ENCODE measurements at regions not wholly inside any gene's neighbourhood (a gene's known extent, or its start where the extent isn't known, plus 50 kb on each side); places are given as distances from the start of the nearest gene placed in this dataset.

DNA sequence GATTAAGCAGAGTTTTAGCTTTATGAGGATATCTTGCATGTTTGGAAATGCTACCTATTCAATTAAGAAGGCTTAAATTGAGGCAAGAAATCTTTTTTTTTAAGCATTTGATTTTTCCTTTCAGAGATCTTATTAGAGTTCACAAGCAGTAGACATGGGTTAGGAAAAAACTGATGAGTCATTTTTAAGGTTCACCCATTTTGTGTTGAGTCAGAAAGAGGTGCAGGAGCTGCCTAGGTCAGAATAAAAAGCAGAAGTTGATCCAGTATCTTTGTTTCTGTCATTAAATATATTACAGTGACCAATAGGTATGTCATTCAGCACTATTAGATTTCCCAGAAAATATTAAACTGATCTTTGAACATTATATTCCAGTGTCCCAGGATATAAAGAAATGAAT is 306.8 kb downstream of the LMBRD1 start:
- no peak for DNase-seq (ENCODE audit: low read depth, low spot score)
- H3K36me3 ChIP-seq (ENCODE audit: control insufficient read depth, insufficient read depth, low read length) = no peaks in the 10 kb centered on the region
- ChIA-PET POLR2A (no interaction called here), CTCF (no interaction called here)
- no peaks in the 10 kb centered on the region; the same call in 1 of the 2 replicates for H3K9me3 ChIP-seq (ENCODE audit: control insufficient read depth, insufficient read depth, low read depth, low read length)
- H3K4me3 ChIP-seq (ENCODE audit: low read depth in 2 of 2, low read length in 2 of 2) = no peak overlapping the region
- in situ Hi-C loops (cut with HindIII; ENCODE audit: low pct_unique_long_range_greater_than_20kb, low sequenced_read_pairs) (no loop called here), intact Hi-C loops (cut with micrococcal nuclease; ENCODE audit: unreplicated experiment) (no loop called here)
- no peak overlapping the region for H3K27ac ChIP-seq (ENCODE audit: low read length)
- ATAC-seq = no peak
- BruUV-seq (replicated peaks) = no TSS peak
- TF ChIP-seq TCF7L2 (IDR thresholded peaks at IDR 0.05; ENCODE audit: low read depth, low read length) (no peak), POLR2AphosphoS5 (IDR thresholded peaks at IDR 0.05; ENCODE audit: low read depth, low read length) (no peak), SIN3A (IDR thresholded peaks at IDR 0.05; ENCODE audit: borderline replicate concordance, insufficient read depth, low read depth, low read length) (no peak)
- TF ChIP-seq, protein P1, sequence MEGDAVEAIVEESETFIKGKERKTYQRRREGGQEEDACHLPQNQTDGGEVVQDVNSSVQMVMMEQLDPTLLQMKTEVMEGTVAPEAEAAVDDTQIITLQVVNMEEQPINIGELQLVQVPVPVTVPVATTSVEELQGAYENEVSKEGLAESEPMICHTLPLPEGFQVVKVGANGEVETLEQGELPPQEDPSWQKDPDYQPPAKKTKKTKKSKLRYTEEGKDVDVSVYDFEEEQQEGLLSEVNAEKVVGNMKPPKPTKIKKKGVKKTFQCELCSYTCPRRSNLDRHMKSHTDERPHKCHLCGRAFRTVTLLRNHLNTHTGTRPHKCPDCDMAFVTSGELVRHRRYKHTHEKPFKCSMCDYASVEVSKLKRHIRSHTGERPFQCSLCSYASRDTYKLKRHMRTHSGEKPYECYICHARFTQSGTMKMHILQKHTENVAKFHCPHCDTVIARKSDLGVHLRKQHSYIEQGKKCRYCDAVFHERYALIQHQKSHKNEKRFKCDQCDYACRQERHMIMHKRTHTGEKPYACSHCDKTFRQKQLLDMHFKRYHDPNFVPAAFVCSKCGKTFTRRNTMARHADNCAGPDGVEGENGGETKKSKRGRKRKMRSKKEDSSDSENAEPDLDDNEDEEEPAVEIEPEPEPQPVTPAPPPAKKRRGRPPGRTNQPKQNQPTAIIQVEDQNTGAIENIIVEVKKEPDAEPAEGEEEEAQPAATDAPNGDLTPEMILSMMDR (IDR thresholded peaks at IDR 0.05) = no peak
- TF ChIP-seq, protein P2, sequence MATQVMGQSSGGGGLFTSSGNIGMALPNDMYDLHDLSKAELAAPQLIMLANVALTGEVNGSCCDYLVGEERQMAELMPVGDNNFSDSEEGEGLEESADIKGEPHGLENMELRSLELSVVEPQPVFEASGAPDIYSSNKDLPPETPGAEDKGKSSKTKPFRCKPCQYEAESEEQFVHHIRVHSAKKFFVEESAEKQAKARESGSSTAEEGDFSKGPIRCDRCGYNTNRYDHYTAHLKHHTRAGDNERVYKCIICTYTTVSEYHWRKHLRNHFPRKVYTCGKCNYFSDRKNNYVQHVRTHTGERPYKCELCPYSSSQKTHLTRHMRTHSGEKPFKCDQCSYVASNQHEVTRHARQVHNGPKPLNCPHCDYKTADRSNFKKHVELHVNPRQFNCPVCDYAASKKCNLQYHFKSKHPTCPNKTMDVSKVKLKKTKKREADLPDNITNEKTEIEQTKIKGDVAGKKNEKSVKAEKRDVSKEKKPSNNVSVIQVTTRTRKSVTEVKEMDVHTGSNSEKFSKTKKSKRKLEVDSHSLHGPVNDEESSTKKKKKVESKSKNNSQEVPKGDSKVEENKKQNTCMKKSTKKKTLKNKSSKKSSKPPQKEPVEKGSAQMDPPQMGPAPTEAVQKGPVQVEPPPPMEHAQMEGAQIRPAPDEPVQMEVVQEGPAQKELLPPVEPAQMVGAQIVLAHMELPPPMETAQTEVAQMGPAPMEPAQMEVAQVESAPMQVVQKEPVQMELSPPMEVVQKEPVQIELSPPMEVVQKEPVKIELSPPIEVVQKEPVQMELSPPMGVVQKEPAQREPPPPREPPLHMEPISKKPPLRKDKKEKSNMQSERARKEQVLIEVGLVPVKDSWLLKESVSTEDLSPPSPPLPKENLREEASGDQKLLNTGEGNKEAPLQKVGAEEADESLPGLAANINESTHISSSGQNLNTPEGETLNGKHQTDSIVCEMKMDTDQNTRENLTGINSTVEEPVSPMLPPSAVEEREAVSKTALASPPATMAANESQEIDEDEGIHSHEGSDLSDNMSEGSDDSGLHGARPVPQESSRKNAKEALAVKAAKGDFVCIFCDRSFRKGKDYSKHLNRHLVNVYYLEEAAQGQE (IDR thresholded peaks at IDR 0.05; ENCODE audit: insufficient read depth in 1 of 2, low read depth in 2 of 2, low read length in 1 of 2) = no peak
- H3K27me3 ChIP-seq (ENCODE audit: control insufficient read depth, insufficient read depth, low read length) = no peaks in the 10 kb centered on the region
- no peaks in the 10 kb centered on the region for H3K4me1 ChIP-seq (ENCODE audit: control insufficient read depth, insufficient read depth, low read length)

DNA sequence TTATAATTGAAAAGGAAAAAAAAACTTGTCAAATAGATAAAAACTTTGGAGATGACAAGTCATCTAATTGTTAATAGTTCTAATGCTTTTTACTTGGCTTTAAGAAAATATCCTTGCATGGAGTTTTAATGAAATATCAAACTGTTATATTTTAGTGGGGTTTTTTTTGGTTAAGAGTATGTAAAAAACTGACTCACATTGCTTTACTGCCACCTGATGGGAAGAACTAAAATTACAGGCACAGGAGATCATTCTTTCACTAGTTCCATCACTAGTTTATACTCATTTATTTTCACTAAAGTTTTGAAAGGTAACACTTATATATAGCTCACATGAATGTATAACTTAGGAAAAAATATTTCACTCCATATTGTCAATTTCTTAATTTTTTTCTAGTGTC is 309.1 kb downstream of the LMBRD1 start:
- Histone ChIP-seq H3K9me3 (ENCODE audit: control insufficient read depth, insufficient read depth, low read depth, low read length) (no peaks in the 10 kb centered on the region; the same call in 1 of the 2 replicates), H3K4me1 (ENCODE audit: control insufficient read depth, insufficient read depth, low read length) (no peaks in the 10 kb centered on the region), H3K4me3 (ENCODE audit: low read depth in 2 of 2, low read length in 2 of 2) (no peak overlapping the region), H3K27me3 (ENCODE audit: control insufficient read depth, insufficient read depth, low read length) (no peaks in the 10 kb centered on the region), H3K36me3 (ENCODE audit: control insufficient read depth, insufficient read depth, low read length) (no peaks in the 10 kb centered on the region), H3K27ac (ENCODE audit: low read length) (no peak overlapping the region)
- DNase-seq (ENCODE audit: low read depth, low spot score) = no peak
- ChIA-PET POLR2A (no interaction called here), CTCF (no interaction called here)
- TF ChIP-seq, protein P2 (IDR thresholded peaks at IDR 0.05; ENCODE audit: insufficient read depth in 1 of 2, low read depth in 2 of 2, low read length in 1 of 2) = no peak
- TF ChIP-seq SIN3A (IDR thresholded peaks at IDR 0.05; ENCODE audit: borderline replicate concordance, insufficient read depth, low read depth, low read length) = no peak
- TF ChIP-seq, protein P1 (IDR thresholded peaks at IDR 0.05) = peak; percentile 37; the same call in 1 of the 2 replicates
- no peak for TF ChIP-seq TCF7L2 (IDR thresholded peaks at IDR 0.05; ENCODE audit: low read depth, low read length)
- TF ChIP-seq POLR2AphosphoS5 (IDR thresholded peaks at IDR 0.05; ENCODE audit: low read depth, low read length) = no peak
- BruUV-seq (replicated peaks) = no TSS peak
- intact Hi-C loops (cut with micrococcal nuclease; ENCODE audit: unreplicated experiment) = no loop called here
- in situ Hi-C loops (cut with HindIII; ENCODE audit: low pct_unique_long_range_greater_than_20kb, low sequenced_read_pairs) = no loop called here
- ATAC-seq = no peak
